Stimulated activated CD4-positive, alpha-beta T cell treated with anti-CD3 and anti-CD28 coated beads, Interleukin-1b, Interleukin-23, amount 100 ng/mL, for 48 hours (primary cell): ENCODE measurements at regions not wholly inside any gene's neighbourhood (a gene's known extent, or its start where the extent isn't known, plus 50 kb on each side); places are given as distances from the start of the nearest gene placed in this dataset.

Experiments used
- DNase-seq: peaks from one replicate; pipeline ENCODE4 v3.0.0-alpha.2; 2020

- DNase-seq, result no peak
Observed at GRCh38 chr15:85312929-85313331, 67.5 kb upstream of the AKAP13 start.

- no peak for DNase-seq
Observed at GRCh38 chr15:85313339-85313738, 67.1 kb upstream of the AKAP13 start.

- DNase-seq, result no peak
Observed at GRCh38 chr15:85314146-85314545, 66.3 kb upstream of the AKAP13 start.

- peak; percentile 34 for DNase-seq
Observed at GRCh38 chr15:85314633-85315032, 65.8 kb upstream of the AKAP13 start.

GRCh38 chr15:85316244-85316934 is 64.0 kb upstream of the AKAP13 start:
- DNase-seq, result peak; percentile 9

- DNase-seq, result peak; percentile 31
Observed at GRCh38 chr15:85318048-85318731, 62.2 kb upstream of the AKAP13 start.

- no peak for DNase-seq
Observed at GRCh38 chr15:85318732-85319076, 61.7 kb upstream of the AKAP13 start.

- no peak for DNase-seq
Observed at GRCh38 chr15:85324202-85324601, 56.2 kb upstream of the AKAP13 start.

- DNase-seq, result no peak
Observed at GRCh38 chr15:85325834-85326233, 54.6 kb upstream of the AKAP13 start.

GRCh38 chr15:85326291-85326690 is 54.1 kb upstream of the AKAP13 start:
- no peak for DNase-seq

- no peak for DNase-seq
Observed at GRCh38 chr15:85327820-85328219, 52.6 kb upstream of the AKAP13 start.

- peak; percentile 7 for DNase-seq
Observed at GRCh38 chr15:85329561-85330422, 50.6 kb upstream of the AKAP13 start.
